Mesenchymal stem cell (in vitro differentiated cells and primary cell): ENCODE measurements at regions not wholly inside any gene's neighbourhood (a gene's known extent, or its start where the extent isn't known, plus 50 kb on each side); places are given as distances from the start of the nearest gene placed in this dataset.

Experiments
- DNase-seq: peaks from one replicate; pipeline ENCODE4 v3.0.0-alpha.2; 2013
- H2AFZ ChIP-seq: one replicate; pipeline ENCODE4 v1.6.1; 2013; ENCODE audit warnings: low read depth, mild to moderate bottlenecking, control low read depth, inconsistent platforms, low read length, moderate library complexity
- H2AK5ac ChIP-seq: 2 replicates; pipeline ENCODE4 v1.6.1; 2013; ENCODE audit warnings: low read length, moderate library complexity, mild to moderate bottlenecking, inconsistent platforms; ENCODE audit not compliant: severe bottlenecking
- H2BK120ac ChIP-seq: one replicate; pipeline ENCODE4 v1.6.1; 2013; ENCODE audit warnings: low read depth, mild to moderate bottlenecking, inconsistent platforms, low read length, moderate library complexity
- H2BK12ac ChIP-seq, 2 experiments: one replicate each; pipeline ENCODE4 v1.6.1; 2013; ENCODE audit warnings: inconsistent platforms in 2 of 2, low read length in 2 of 2, mild to moderate bottlenecking in 2 of 2, moderate library complexity in 2 of 2, control low read depth in 1 of 2
- H2BK15ac ChIP-seq: one replicate; pipeline ENCODE4 v1.6.1; 2013; ENCODE audit warnings: mild to moderate bottlenecking, low read depth, inconsistent platforms; ENCODE audit not compliant: poor library complexity, severe bottlenecking
- H2BK5ac ChIP-seq: 2 replicates; pipeline ENCODE4 v1.6.1; 2013; ENCODE audit warnings: low read depth, mild to moderate bottlenecking, low read length, control low read depth, inconsistent platforms; ENCODE audit not compliant: poor library complexity, severe bottlenecking
- H3K14ac ChIP-seq, 2 experiments: one replicate each; pipeline ENCODE4 v1.6.1; 2013; ENCODE audit warnings: inconsistent platforms in 2 of 2, low read length in 2 of 2, control low read depth in 1 of 2, mild to moderate bottlenecking in 1 of 2, moderate library complexity in 1 of 2
- H3K18ac ChIP-seq, 2 experiments: one replicate each; pipeline ENCODE4 v1.6.1; 2013; ENCODE audit warnings: inconsistent platforms in 2 of 2, low read length in 2 of 2, control low read depth in 1 of 2, low read depth in 1 of 2, mild to moderate bottlenecking in 1 of 2
- H3K23ac ChIP-seq, 2 experiments: one replicate each; pipeline ENCODE4 v1.6.1; 2013; ENCODE audit warnings: inconsistent platforms in 2 of 2, low read length in 2 of 2, mild to moderate bottlenecking in 2 of 2, moderate library complexity in 2 of 2, control low read depth in 1 of 2
- H3K27ac ChIP-seq: 2 replicates; pipeline ENCODE4 v1.5.1; 2013; ENCODE audit warnings: mild to moderate bottlenecking, moderate library complexity, low read length, control low read depth, inconsistent platforms; ENCODE audit not compliant: poor library complexity, severe bottlenecking
- H3K27me3 ChIP-seq, 2 experiments: 2 replicates each; pipeline versions ENCODE4 v1.6.1 to v1.7.0; 2013; ENCODE audit warnings: low read length in 2 of 2, mild to moderate bottlenecking in 2 of 2, moderate library complexity in 2 of 2, control low read depth in 1 of 2, inconsistent platforms in 1 of 2; ENCODE audit not compliant: control insufficient read depth in 1 of 2, insufficient read depth in 1 of 2
- H3K36me3 ChIP-seq, 2 experiments: 2 replicates each; pipeline versions ENCODE4 v1.6.1 to v1.7.0; 2013; ENCODE audit warnings: low read length in 2 of 2, control low read depth in 1 of 2, inconsistent platforms in 1 of 2, low read depth in 1 of 2, mild to moderate bottlenecking in 1 of 2; ENCODE audit not compliant: insufficient read depth in 2 of 2, control insufficient read depth in 1 of 2
- H3K4ac ChIP-seq, 2 experiments: one replicate each; pipeline ENCODE4 v1.6.1; 2013; ENCODE audit warnings: inconsistent platforms in 2 of 2, low read length in 2 of 2, mild to moderate bottlenecking in 2 of 2, moderate library complexity in 2 of 2, control low read depth in 1 of 2, low read depth in 1 of 2
- H3K4me1 ChIP-seq: 2 replicates; pipeline ENCODE4 v1.6.1; 2013; ENCODE audit warnings: low read depth, low read length, control low read depth; ENCODE audit not compliant: control insufficient read depth, insufficient read depth
- H3K4me2 ChIP-seq: 2 replicates; pipeline ENCODE4 v1.6.1; 2013; ENCODE audit warnings: low read length, mild to moderate bottlenecking, inconsistent platforms; ENCODE audit not compliant: poor library complexity, severe bottlenecking
- H3K4me3 ChIP-seq, 2 experiments: 2 replicates each; pipeline versions ENCODE4 v1.5.1 to v1.7.0; 2013; ENCODE audit warnings: low read length in 2 of 2, mild to moderate bottlenecking in 2 of 2, control low read depth in 1 of 2, low read depth in 1 of 2; ENCODE audit not compliant: insufficient read depth in 1 of 2
- H3K79me1 ChIP-seq: replicated peaks from 2 replicates; pipeline ENCODE4 v1.6.1; 2013; ENCODE audit warnings: mild to moderate bottlenecking, control low read depth, low read length, inconsistent platforms; ENCODE audit not compliant: poor library complexity, severe bottlenecking
- H3K9ac ChIP-seq: 2 replicates; pipeline ENCODE4 v1.7.0; 2013; ENCODE audit warnings: mild to moderate bottlenecking, low read length, moderate library complexity
- H3K9me3 ChIP-seq: 2 replicates; pipeline ENCODE4 v1.7.0; 2013; ENCODE audit warnings: mild to moderate bottlenecking, low read length; ENCODE audit not compliant: control insufficient read depth
- H4K8ac ChIP-seq: one replicate; pipeline ENCODE4 v1.6.1; 2013; ENCODE audit warnings: inconsistent platforms, mild to moderate bottlenecking, low read length, moderate library complexity
- H4K91ac ChIP-seq: one replicate; pipeline ENCODE4 v1.6.1; 2013; ENCODE audit warnings: mild to moderate bottlenecking, low read length, inconsistent platforms
- WGBS: methylation state at CpG from one replicate; pipeline ENCODE4 v1.1.7; 2013; ENCODE audit warnings: mixed read lengths; 5-methylcytosine and 5-hydroxymethylcytosine counted together

DNA sequence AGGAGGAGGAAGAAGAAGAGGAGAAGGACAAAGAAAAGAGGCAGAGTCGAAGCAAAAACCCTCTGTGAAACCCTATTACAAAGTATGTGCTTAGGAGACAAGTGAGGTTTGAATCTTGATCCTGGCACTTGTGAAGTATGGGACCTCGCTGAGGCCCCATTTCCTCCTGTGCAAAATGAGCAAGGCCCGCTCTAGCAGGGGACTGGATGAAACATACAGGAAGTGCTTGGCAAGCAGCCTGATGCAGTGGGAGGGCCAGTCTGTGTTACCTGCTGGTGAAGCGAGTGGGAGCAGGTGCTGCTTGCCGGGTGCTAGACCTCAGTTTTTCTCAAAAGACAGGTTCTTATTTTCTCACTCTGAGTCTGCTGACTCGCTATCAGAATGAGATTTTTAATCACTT lies 150.4 kb downstream of the JCAD start:
- 75% methylated on average over 6 of the region's 6 CpGs for WGBS

GRCh38 chr10:29900865-29901264 lies 158.5 kb downstream of the JCAD start:
- Histone ChIP-seq H2AK5ac (no peak overlapping the region), H3K9ac (no peak overlapping the region), H2AFZ (no peak overlapping the region), H4K8ac (no peak overlapping the region), H3K9me3 (no peaks in the 10 kb centered on the region), H3K4me2 (no peak overlapping the region), H3K18ac (no peak overlapping the region), H3K79me1 (no peaks in the 10 kb centered on the region), H3K4me1 (peaks cover 1% of the 10 kb centered on the region), H3K27me3 (peaks cover 0 to 30% of the 10 kb centered on the region in 2 experiments), H4K91ac (no peak overlapping the region), H3K27ac (no peak overlapping the region), H2BK15ac (no peak overlapping the region), H3K4ac (no peak overlapping the region), H2BK12ac (no peak overlapping the region), H3K4me3 (no peak overlapping the region), H2BK120ac (no peak overlapping the region), H3K14ac (no peak overlapping the region), H3K23ac (no peak overlapping the region), H3K36me3 (no peaks in the 10 kb centered on the region), H2BK5ac (no peak overlapping the region)
- WGBS: 66% methylated on average over 2 of the region's 2 CpGs
- no peak for DNase-seq

More for the DNA sequence above, 150.4 kb downstream of the JCAD start:
- no peak for DNase-seq
- Histone ChIP-seq H2BK120ac (no peak overlapping the region), H3K23ac (no peak overlapping the region), H2AK5ac (no peak overlapping the region), H3K9me3 (no peaks in the 10 kb centered on the region), H3K4ac (no peak overlapping the region), H2BK15ac (no peak overlapping the region), H3K27ac (no peak overlapping the region), H3K79me1 (no peaks in the 10 kb centered on the region), H3K4me3 (no peak overlapping the region), H2BK12ac (no peak overlapping the region), H2BK5ac (no peak overlapping the region), H3K4me2 (no peak overlapping the region), H3K4me1 (no peaks in the 10 kb centered on the region), H3K27me3 (peaks cover 0 to 40% of the 10 kb centered on the region in 2 experiments), H3K9ac (no peak overlapping the region), H2AFZ (no peak overlapping the region), H3K36me3 (no peaks in the 10 kb centered on the region), H4K8ac (no peak overlapping the region), H4K91ac (no peak overlapping the region), H3K14ac (no peak overlapping the region), H3K18ac (no peak overlapping the region)

DNA sequence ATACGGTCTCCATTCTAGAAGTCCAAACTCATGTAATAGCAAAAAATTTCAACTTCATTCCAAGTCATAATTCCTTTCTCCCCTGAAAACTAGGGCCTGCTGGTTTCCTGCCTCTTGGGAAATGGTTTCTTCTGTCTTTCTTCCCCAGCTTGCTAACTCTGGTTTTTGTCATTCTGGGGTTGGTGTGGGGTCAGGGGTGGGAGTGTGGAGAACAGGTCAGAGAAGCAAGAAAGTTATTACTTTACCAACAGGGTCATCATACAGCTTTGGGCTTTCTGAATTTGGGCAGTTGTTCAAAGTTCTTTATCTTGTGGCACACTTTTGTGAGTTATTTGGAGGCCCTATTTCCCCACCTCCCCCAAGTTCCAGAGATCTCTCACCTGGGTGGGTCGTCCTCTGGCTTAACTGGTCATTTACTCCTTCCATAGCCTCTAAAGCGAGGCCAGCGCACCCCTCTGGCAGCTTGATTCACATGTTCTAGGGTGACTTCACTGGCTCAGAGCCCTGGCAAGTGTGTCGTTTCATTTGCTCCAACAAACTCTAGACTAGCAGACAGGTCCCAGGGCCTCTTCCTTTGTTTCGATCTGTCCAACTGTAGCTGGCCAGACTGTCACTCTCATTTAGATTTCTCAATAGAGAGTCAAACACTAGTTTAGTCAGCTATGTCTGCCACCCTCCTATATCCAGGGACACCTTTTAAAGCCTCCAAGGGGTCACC lies 161.2 kb downstream of the JCAD start:
- no peak overlapping the region for H3K4me2 ChIP-seq
- peaks cover 5% of the 10 kb centered on the region for H3K9me3 ChIP-seq
- H3K27me3 ChIP-seq: peaks cover 0 to 21% of the 10 kb centered on the region in 2 experiments
- DNase-seq: no peak
- peak overlapping the region in 1 of 2 experiments; percentile 8 for H3K4ac ChIP-seq
- H2BK5ac ChIP-seq: no peak overlapping the region
- H3K14ac ChIP-seq: no peak overlapping the region
- no peaks in the 10 kb centered on the region for H3K79me1 ChIP-seq
- H3K23ac ChIP-seq: no peak overlapping the region
- peak overlapping the region in 1 of 2 experiments; percentile 57 for H3K18ac ChIP-seq
- peak overlapping the region in 1 of 2 experiments; percentile 28 for H2BK12ac ChIP-seq
- no peak overlapping the region for H3K4me3 ChIP-seq
- no peak overlapping the region for H2AK5ac ChIP-seq
- peaks cover 1% of the 10 kb centered on the region for H3K4me1 ChIP-seq
- 94% methylated on average over 6 of the region's 6 CpGs for WGBS
- no peak overlapping the region for H2BK15ac ChIP-seq
- H3K27ac ChIP-seq: no peak overlapping the region
- H4K91ac ChIP-seq: no peak overlapping the region
- H3K36me3 ChIP-seq: no peaks in the 10 kb centered on the region
- no peak overlapping the region for H4K8ac ChIP-seq
- H3K9ac ChIP-seq: no peak overlapping the region
- H2BK120ac ChIP-seq: no peak overlapping the region
- H2AFZ ChIP-seq: no peak overlapping the region

GRCh38 chr10:29897430-29897829 lies 162.0 kb downstream of the JCAD start:
- H4K8ac ChIP-seq: no peak overlapping the region
- H3K4ac ChIP-seq: no peak overlapping the region
- H3K9ac ChIP-seq: no peak overlapping the region
- H2BK5ac ChIP-seq: no peak overlapping the region
- H4K91ac ChIP-seq: no peak overlapping the region
- H3K79me1 ChIP-seq: no peaks in the 10 kb centered on the region
- no peak overlapping the region for H3K4me3 ChIP-seq
- WGBS: no CpG with 5 or more reads among the region's 3 CpGs
- H3K23ac ChIP-seq: no peak overlapping the region
- no peaks in the 10 kb centered on the region for H3K36me3 ChIP-seq
- H3K9me3 ChIP-seq: peaks cover 5% of the 10 kb centered on the region
- H2BK12ac ChIP-seq: no peak overlapping the region
- no peak overlapping the region for H3K27ac ChIP-seq
- no peak overlapping the region for H3K18ac ChIP-seq
- DNase-seq: no peak
- H2AFZ ChIP-seq: no peak overlapping the region
- H3K4me1 ChIP-seq: peaks cover 1% of the 10 kb centered on the region
- no peak overlapping the region for H3K14ac ChIP-seq
- peaks cover 0 to 18% of the 10 kb centered on the region in 2 experiments for H3K27me3 ChIP-seq
- no peak overlapping the region for H2BK15ac ChIP-seq
- H2AK5ac ChIP-seq: no peak overlapping the region
- H2BK120ac ChIP-seq: no peak overlapping the region
- no peak overlapping the region for H3K4me2 ChIP-seq
